Cerebellar cortex (tissue), 1 donor: ENCODE measurements at regions not wholly inside any gene's neighbourhood (a gene's known extent, or its start where the extent isn't known, plus 50 kb on each side); places are given as distances from the start of the nearest gene placed in this dataset.

Experiments
- DNase-seq: peaks from one replicate; pipeline ENCODE4 v3.0.0-alpha.2; 2015; ENCODE audit warnings: low spot score

GRCh38 chr6:14918200-14918907 lies 327.5 kb upstream of the JARID2 start:
- no peak for DNase-seq

GRCh38 chr6:14919038-14919670 lies 326.7 kb upstream of the JARID2 start:
- no peak for DNase-seq

- no peak for DNase-seq
Observed at GRCh38 chr6:14920276-14920675, 325.6 kb upstream of the JARID2 start.

GRCh38 chr6:14921170-14921569 lies 324.7 kb upstream of the JARID2 start:
- DNase-seq: no peak

- peak; percentile 54 for DNase-seq
Observed at GRCh38 chr6:14921878-14922671, 323.8 kb upstream of the JARID2 start.

- DNase-seq: peak; percentile 22
Observed at GRCh38 chr6:14922706-14923460, 323.0 kb upstream of the JARID2 start.

GRCh38 chr6:14924126-14925024 lies 321.5 kb upstream of the JARID2 start:
- DNase-seq: no peak

- no peak for DNase-seq
Observed at GRCh38 chr6:14925025-14925698, 320.7 kb upstream of the JARID2 start.

GRCh38 chr6:14925699-14926026 lies 320.2 kb upstream of the JARID2 start:
- DNase-seq: no peak

- no peak for DNase-seq
Observed at GRCh38 chr6:14927398-14927797, 318.5 kb upstream of the JARID2 start.

- no peak for DNase-seq
Observed at GRCh38 chr6:14929291-14929690, 316.6 kb upstream of the JARID2 start.

GRCh38 chr6:14930366-14930989 lies 315.4 kb upstream of the JARID2 start:
- DNase-seq: no peak

- peak; percentile 9 for DNase-seq
Observed at GRCh38 chr6:14932485-14933182, 313.2 kb upstream of the JARID2 start.

- no peak for DNase-seq
Observed at GRCh38 chr6:14933183-14933544, 312.7 kb upstream of the JARID2 start.

- no peak for DNase-seq
Observed at GRCh38 chr6:14934013-14934412, 311.9 kb upstream of the JARID2 start.

- DNase-seq: no peak
Observed at GRCh38 chr6:14934844-14935243, 311.0 kb upstream of the JARID2 start.

GRCh38 chr6:14936861-14937260 lies 309.0 kb upstream of the JARID2 start:
- DNase-seq: no peak

- no peak for DNase-seq
Observed at GRCh38 chr6:14943116-14943515, 302.8 kb upstream of the JARID2 start.

- no peak for DNase-seq
Observed at GRCh38 chr6:14944593-14944992, 301.3 kb upstream of the JARID2 start.
